ENCODE measurements at regions not wholly inside any gene's neighbourhood (a gene's known extent, or its start where the extent isn't known, plus 50 kb on each side); places are given as distances from the start of the nearest gene placed in this dataset.

GRCh38 chr18:5824370-5824984 is 70.8 kb downstream of the TMEM200C start:
- TF ChIP-seq ZNF121 (tag by site-specific recombination; IDR thresholded peaks at IDR 0.05), result no peak
- no peak for TF ChIP-seq ZNF639 (tag by site-specific recombination; IDR thresholded peaks at IDR 0.05)
- TF ChIP-seq WT1 (tag by site-specific recombination; IDR thresholded peaks at IDR 0.05), result no peak
